NCI-H345 (cell line): ENCODE measurements at regions not wholly inside any gene's neighbourhood (a gene's known extent, or its start where the extent isn't known, plus 50 kb on each side); places are given as distances from the start of the nearest gene placed in this dataset.
"Not testable (repeated sequence)": the region's sequence is repeated elsewhere in the genome, so short reads cannot be mapped to it uniquely, and the experiment has no call there.

ENCODE experiments used
- DNase-seq: peaks from one replicate; lab custom pipeline; 2025; lab: John Stamatoyannopoulos, UW

GRCh38 chr6:85010865-85011264 is 246.5 kb upstream of the TBX18 start:
- no peak for DNase-seq

DNA sequence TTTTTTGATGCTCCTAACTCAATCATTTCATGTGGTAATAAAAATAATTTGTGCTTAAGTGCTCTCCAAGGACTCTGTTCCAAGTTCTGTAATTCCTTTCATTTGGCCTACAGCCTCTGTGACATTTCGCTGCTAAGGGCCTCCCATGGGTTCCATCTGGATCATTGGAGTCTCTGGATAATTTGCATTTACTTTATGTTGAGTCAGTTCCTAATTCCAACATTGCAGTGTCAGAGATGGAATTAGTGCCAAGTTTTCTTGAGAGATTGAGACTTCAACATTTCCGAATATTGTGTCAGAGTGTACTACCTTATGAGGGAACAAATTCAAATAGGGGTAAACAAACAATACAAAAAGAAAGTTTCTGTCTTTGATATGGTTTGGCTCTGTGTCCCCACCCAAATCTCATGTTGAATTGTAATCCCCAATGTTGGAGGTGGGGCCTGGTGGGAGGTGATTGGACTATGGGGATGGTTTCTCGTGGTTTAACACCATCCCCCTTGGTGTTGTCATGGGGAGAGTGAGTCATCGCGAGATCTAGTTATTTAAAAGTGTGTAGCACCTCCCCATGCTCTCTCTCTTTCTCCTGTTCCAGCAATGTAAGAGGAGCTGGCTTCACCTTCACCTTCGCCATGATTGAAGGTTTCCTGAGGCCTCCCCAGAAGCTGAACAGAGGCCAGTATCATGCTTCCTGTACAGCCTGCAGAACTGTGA is 244.1 kb upstream of the TBX18 start:
- DNase-seq: no peak

DNA sequence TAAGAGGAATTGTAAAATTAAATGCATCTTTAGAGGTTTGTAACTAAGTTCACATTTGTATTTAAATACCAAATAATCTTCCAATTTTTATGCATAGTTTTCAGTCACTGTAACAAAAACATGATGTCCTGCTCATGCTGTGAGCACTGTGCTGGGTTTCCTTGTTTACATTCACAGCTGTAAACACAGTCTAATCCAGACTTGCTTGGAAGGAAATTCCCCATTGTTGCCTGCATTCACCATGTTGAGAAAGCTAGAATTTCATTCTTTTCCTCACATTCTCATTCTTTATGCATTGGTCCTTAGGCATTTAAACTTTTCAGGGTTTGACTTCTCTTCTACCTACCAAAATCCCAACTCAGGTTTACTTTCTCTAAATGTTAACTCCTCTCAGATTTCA is 242.0 kb upstream of the TBX18 start:
- DNase-seq: no peak

GRCh38 chr6:85005494-85005893 is 241.1 kb upstream of the TBX18 start:
- DNase-seq: no peak

GRCh38 chr6:85004361-85004995 is 240.1 kb upstream of the TBX18 start:
- DNase-seq: no peak

DNA sequence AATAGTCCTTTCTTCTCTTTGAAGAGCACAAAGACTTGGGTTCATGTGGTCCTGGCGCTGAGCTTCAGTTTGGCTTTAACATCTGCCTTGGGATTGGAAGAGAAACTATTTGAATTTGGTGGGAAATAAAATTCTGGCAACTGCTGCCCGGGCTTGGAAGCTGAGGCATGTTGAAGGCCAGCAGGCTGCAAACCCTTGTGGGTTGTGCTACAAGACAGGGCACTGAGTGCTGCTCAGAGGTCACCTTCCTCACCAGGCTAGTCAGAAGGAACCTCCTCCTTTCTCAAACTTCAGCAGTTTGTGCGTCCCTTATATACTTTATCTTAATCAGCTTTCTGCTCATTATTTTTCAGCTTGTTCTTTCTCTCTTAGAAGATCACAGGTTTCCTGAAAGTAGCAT is 238.4 kb upstream of the TBX18 start:
- no peak for DNase-seq

DNA sequence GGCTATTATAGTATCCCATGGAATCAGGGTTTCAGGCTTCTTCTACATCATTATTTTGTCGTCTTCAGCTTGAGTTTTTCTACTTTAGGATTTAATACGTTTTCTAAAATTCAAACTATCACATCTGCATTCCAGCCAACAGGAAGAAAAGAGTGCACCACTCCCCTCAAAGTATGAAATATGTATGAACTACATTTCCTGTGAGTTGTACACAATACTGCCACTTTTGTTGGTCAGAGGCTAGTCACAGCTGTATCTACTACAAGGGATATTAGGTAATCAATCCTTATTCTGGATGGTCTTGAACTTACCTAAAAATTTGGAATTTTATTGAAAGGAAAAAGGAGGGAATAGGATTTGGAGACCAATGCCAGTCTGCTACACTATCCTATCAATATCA is 235.6 kb upstream of the TBX18 start:
- DNase-seq: no peak

- no peak for DNase-seq
Measured at GRCh38 chr6:84998223-84998622, 233.8 kb upstream of the TBX18 start.

DNA sequence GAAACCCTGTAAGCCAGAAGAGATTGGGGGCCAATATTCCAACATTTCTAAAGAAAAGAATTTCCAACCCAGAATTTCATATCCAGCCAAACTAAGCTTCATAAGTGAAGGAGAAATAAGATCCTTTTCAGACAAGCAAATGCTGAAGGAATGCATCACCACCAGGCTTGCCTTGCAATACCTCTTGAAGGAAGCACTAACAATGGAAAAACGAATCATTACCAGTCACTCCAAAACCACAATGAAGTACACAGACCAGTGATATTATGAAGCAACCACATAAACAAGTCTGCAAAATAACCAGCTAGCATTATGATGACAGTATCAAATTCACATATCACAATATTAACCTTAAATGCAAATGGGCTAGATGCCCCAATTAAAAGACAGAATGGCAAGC is 224.4 kb upstream of the TBX18 start:
- not testable (repeated sequence) for DNase-seq

- DNase-seq: not testable (repeated sequence)
Measured at GRCh38 chr6:84985490-84985889, 221.1 kb upstream of the TBX18 start.

GRCh38 chr6:84979541-84979940 is 215.1 kb upstream of the TBX18 start:
- no peak for DNase-seq

GRCh38 chr6:84977363-84977705 is 212.9 kb upstream of the TBX18 start:
- no peak for DNase-seq

GRCh38 chr6:84976526-84977362 is 212.3 kb upstream of the TBX18 start:
- no peak for DNase-seq

- no peak for DNase-seq
Measured at GRCh38 chr6:84975316-84975715, 210.9 kb upstream of the TBX18 start.

- no peak for DNase-seq
Measured at GRCh38 chr6:84973606-84974005, 209.2 kb upstream of the TBX18 start.

GRCh38 chr6:84967965-84968364 is 203.6 kb upstream of the TBX18 start:
- no peak for DNase-seq

- no peak for DNase-seq
Measured at GRCh38 chr6:84967389-84967788, 203.0 kb upstream of the TBX18 start.

GRCh38 chr6:84953111-84953755 is 188.8 kb upstream of the TBX18 start:
- no peak for DNase-seq

DNA sequence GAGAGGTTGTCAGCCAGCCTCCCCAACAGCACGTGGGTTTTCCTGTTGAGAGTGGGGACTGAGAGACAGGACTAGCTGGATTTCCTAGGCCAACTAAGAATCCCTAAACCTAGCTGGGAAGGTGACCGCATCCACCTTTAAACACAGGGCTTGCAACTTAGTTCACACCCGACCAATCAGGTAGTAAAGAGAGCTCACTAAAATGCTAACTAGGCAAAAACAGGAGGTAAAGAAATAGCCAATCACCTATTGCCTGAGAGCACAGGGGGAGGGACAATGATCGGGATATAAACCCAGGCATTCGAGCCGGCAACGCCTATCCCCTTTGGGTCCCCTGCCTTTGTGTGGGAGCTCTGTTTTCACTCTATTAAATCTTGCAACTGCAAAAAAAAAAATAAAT is 180.5 kb upstream of the TBX18 start:
- not testable (repeated sequence) for DNase-seq

GRCh38 chr6:84943905-84944304 is 179.5 kb upstream of the TBX18 start:
- DNase-seq: no peak

DNA sequence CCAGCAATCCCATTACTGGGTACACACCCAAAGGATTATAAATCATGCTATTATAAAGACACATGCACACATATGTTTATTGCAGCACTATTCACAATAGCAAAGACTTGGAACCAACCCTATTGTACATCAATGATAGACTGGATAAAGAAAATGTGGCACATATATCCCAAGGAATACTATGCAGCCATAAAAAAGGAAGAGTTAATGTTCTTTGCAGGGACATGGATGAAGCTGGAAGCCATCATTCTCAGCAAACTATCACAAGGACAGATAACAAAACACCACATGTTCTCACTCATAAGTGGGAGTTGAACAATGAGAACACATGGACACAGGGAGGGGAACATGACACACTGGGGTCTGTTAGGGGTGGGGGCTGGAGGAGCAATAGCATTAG is 177.2 kb upstream of the TBX18 start:
- not testable (repeated sequence) for DNase-seq

DNA sequence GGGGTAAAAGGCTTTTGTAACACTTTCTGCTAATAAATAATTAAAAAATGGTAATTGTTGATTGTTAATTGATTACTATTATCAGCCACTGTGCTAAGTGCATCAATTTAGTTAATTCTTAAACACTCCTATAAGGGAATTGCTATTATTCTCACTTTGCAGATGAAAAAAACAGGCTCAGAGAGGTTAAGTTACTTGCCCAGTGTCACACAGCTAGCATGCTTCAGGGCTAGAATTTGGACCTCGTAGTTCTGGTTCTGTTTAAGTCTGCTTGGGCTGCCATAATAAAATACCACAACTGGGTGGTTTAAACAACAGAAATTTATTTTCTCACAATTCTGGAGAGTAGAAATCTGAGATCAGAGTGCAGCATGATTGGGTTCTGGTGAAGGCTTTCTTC is 164.8 kb upstream of the TBX18 start:
- no peak for DNase-seq

DNA sequence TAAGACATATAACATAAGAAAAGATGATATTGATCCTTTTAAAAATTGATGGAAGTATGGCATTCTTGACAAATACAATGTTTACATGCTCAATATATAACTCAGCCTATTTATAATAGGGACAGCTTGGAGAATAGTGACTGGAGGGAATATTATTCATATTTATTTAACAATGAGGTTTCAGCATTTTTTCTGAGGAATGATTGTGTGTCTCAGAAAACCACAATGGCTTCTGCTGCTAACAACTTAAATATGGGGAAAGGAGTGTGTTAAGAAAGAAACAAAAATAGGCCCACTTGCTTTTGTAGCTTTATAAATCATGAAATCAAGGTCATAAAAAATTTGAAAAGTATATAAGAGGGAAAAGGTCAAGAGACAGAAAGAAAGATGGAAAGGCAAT is 163.2 kb upstream of the TBX18 start:
- no peak for DNase-seq
